ENCODE measurements at regions not wholly inside any gene's neighbourhood (a gene's known extent, or its start where the extent isn't known, plus 50 kb on each side); places are given as distances from the start of the nearest gene placed in this dataset.
"Not testable (repeated sequence)": the region's sequence is repeated elsewhere in the genome, so short reads cannot be mapped to it uniquely, and the experiment has no call there.

- DNase-seq (ENCODE audit: low spot score) = no peak
Measured at GRCh38 chr4:94152466-94152865, 55.2 kb upstream of the SMARCAD1 start.

DNA sequence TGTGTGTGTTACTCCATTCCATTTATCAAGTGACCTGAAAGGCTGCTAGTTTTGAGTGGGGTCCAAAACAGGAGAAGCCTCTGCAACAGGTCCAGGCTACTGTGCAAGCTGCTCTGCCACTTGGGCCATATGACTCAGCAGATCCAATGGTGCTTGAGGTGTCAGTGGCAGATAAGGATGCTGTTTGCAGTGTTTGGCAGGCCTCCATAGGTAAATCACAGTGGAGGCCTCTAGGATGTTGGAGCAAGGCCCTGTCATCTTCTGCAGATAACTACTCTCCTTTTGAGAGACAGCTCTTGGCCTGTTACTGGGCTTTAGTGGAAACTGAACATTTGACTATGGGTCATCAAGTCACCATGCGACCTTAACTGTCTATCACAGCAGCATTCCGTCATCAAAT, 52.3 kb upstream of the SMARCAD1 start:
- DNase-seq (ENCODE audit: low spot score) = not testable (repeated sequence)

- no peak for DNase-seq (ENCODE audit: low spot score)
Measured at GRCh38 chr4:94156826-94157225, 50.8 kb upstream of the SMARCAD1 start.
